OCI-LY3 (cell line): ENCODE measurements at regions not wholly inside any gene's neighbourhood (a gene's known extent, or its start where the extent isn't known, plus 50 kb on each side); places are given as distances from the start of the nearest gene placed in this dataset.

Experiments used
- H2AFZ ChIP-seq: fragments of 200-600, 300-600 bp; shearing (Covaris generic); 2 replicates; pipeline ENCODE4 v1.6.0; 2014; ENCODE audit warnings: antibody characterized with exemption, low read depth, low read length
- H3K27ac ChIP-seq: fragments of 200-600, 300-600 bp; sonication (generic); 2 replicates; pipeline ENCODE4 v1.5.1; 2014; ENCODE audit warnings: mild to moderate bottlenecking, low read length, moderate library complexity, mixed read lengths
- H3K27me3 ChIP-seq: fragments of 200-600, 300-600 bp; sonication (generic); 2 replicates; pipeline ENCODE4 v1.6.1; 2014; ENCODE audit warnings: low read depth, low read length, mixed read lengths
- H3K36me3 ChIP-seq: fragments of 200-600, 300-600 bp; sonication (generic); replicated peaks from 2 replicates; pipeline ENCODE3; 2014; ENCODE audit warnings: low read depth, low read length, mixed read lengths
- H3K4me1 ChIP-seq: fragments of 300-600, 200-600 bp; sonication (generic); 2 replicates; pipeline ENCODE4 v1.6.1; 2014; ENCODE audit warnings: low read length, mixed read lengths
- H3K4me2 ChIP-seq: fragments of 200-600, 300-600 bp; sonication (generic); 2 replicates; pipeline ENCODE4 v1.6.1; 2014; ENCODE audit warnings: low read length, mixed read lengths
- H3K4me3 ChIP-seq: fragments of 300-600, 200-600 bp; sonication (generic); 2 replicates; pipeline ENCODE4 v1.5.1; 2014; ENCODE audit warnings: antibody characterized with exemption, mild to moderate bottlenecking, low read length, moderate library complexity
- H3K79me2 ChIP-seq: fragments of 300-600, 200-600 bp; shearing (Covaris generic); 2 replicates; pipeline ENCODE4 v1.6.1; 2014; ENCODE audit warnings: mild to moderate bottlenecking, low read length, mixed read lengths
- H3K9ac ChIP-seq: fragments of 300-600, 200-600 bp; shearing (Covaris generic); 2 replicates; pipeline ENCODE4 v1.6.0; 2014; ENCODE audit warnings: mild to moderate bottlenecking, low read length, moderate library complexity
- H3K9me3 ChIP-seq: fragments of 200-600, 300-600 bp; shearing (Covaris generic); 2 replicates; pipeline ENCODE4 v1.6.1; 2014; ENCODE audit warnings: low read length, mixed read lengths; ENCODE audit not compliant: insufficient read depth
- H4K20me1 ChIP-seq: fragments of 200-600, 300-600 bp; sonication (generic); 2 replicates; pipeline ENCODE4 v1.6.1; 2016; ENCODE audit warnings: low read length, mixed read lengths; ENCODE audit not compliant: insufficient read depth
- EZH2phosphoT487 ChIP-seq: fragments of 200-600 bp; shearing (Covaris generic); IDR thresholded peaks from 2 replicates; pipeline ENCODE4 v1.6.1; 2018; ENCODE audit warnings: antibody characterized with exemption, mixed run types, low read depth
- TF ChIP-seq, protein P1 (sequence below): fragments of 200-600, 300-600 bp; sonication (generic); IDR thresholded peaks from 2 replicates; pipeline ENCODE4 v1.5.1; 2014; ENCODE audit warnings: antibody characterized with exemption, low read length, low read depth

DNA sequence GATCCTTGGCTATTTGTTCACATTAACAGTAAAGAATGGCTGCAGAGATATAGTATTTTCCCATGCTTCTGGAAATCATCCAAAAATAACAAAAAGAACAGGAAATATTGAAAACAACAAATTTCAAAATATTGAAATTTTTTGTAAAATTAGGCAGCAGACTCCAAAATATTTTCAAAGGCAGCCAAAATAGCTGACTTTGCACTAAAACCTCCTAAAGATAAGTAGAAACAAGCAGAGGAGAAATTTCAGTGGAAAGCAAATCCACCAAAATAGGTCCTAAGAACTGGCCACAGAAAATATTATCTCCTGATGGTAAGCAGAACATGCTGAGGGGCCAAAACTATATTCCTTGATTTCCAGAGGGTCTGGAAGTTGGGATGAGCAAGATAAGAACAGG lies 456.3 kb upstream of the DMAC1 start:
- Histone ChIP-seq H3K4me1 (no peaks in the 10 kb centered on the region), H4K20me1 (no peaks in the 10 kb centered on the region), H3K27me3 (no peaks in the 10 kb centered on the region), H3K27ac (no peak overlapping the region), H3K9ac (no peak overlapping the region), H3K9me3 (no peaks in the 10 kb centered on the region), H3K79me2 (no peaks in the 10 kb centered on the region), H3K36me3 (no peaks in the 10 kb centered on the region), H3K4me2 (no peak overlapping the region), H2AFZ (no peak overlapping the region), H3K4me3 (no peak overlapping the region)
- TF ChIP-seq, protein P1, sequence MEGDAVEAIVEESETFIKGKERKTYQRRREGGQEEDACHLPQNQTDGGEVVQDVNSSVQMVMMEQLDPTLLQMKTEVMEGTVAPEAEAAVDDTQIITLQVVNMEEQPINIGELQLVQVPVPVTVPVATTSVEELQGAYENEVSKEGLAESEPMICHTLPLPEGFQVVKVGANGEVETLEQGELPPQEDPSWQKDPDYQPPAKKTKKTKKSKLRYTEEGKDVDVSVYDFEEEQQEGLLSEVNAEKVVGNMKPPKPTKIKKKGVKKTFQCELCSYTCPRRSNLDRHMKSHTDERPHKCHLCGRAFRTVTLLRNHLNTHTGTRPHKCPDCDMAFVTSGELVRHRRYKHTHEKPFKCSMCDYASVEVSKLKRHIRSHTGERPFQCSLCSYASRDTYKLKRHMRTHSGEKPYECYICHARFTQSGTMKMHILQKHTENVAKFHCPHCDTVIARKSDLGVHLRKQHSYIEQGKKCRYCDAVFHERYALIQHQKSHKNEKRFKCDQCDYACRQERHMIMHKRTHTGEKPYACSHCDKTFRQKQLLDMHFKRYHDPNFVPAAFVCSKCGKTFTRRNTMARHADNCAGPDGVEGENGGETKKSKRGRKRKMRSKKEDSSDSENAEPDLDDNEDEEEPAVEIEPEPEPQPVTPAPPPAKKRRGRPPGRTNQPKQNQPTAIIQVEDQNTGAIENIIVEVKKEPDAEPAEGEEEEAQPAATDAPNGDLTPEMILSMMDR, result no peak
- no peak for TF ChIP-seq EZH2phosphoT487

DNA sequence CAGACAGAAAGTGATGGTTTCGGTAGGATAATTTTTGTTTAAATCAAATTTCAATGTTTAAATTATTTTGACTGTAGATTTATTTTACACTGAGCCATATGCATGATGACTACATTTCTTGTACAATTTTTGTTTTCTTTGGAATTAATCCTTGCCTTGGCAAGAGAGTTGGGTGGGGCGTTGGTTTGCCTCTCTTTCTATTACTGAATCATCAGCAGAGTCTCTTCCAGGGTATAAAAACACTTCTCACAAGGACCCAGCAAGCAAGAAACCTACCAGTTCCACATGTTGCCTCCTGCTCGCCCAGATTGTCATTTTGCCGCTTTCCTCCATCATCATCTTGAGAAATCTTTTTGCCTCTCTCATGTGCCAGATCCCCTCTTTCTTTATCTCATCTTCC lies 455.0 kb upstream of the DMAC1 start:
- Histone ChIP-seq H3K4me1 (no peaks in the 10 kb centered on the region), H3K27me3 (no peaks in the 10 kb centered on the region), H3K9ac (no peak overlapping the region), H3K4me3 (no peak overlapping the region), H2AFZ (no peak overlapping the region), H3K9me3 (no peaks in the 10 kb centered on the region), H3K4me2 (no peak overlapping the region), H4K20me1 (no peaks in the 10 kb centered on the region), H3K79me2 (no peaks in the 10 kb centered on the region), H3K36me3 (no peaks in the 10 kb centered on the region), H3K27ac (no peak overlapping the region)
- TF ChIP-seq, protein P1, result no peak
- TF ChIP-seq EZH2phosphoT487, result no peak

DNA sequence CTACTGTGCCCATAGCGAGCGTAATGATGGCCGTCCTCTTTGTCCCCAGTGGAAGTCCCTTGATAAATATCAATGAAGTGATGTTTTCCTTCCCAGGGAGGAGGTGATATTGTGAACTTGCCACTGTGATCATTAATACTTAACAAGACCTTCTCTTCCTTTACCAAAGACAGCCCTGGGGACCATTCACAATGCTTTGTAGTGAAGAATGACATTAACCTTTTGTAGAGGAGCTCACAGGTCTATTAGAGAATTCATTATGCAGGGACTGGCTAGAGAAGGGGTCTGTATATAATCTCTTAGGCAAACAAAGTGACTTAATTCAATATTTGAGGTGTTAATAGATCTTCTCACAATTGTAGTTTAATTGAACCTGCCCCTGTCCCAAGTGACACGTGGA lies 452.9 kb upstream of the DMAC1 start:
- Histone ChIP-seq H3K9me3 (no peaks in the 10 kb centered on the region), H3K4me3 (no peak overlapping the region), H3K27me3 (no peaks in the 10 kb centered on the region), H4K20me1 (no peaks in the 10 kb centered on the region), H2AFZ (no peak overlapping the region), H3K27ac (no peak overlapping the region), H3K36me3 (no peaks in the 10 kb centered on the region), H3K4me2 (no peak overlapping the region), H3K79me2 (no peaks in the 10 kb centered on the region), H3K4me1 (no peaks in the 10 kb centered on the region), H3K9ac (no peak overlapping the region)
- TF ChIP-seq, protein P1, result no peak
- TF ChIP-seq EZH2phosphoT487, result no peak

DNA sequence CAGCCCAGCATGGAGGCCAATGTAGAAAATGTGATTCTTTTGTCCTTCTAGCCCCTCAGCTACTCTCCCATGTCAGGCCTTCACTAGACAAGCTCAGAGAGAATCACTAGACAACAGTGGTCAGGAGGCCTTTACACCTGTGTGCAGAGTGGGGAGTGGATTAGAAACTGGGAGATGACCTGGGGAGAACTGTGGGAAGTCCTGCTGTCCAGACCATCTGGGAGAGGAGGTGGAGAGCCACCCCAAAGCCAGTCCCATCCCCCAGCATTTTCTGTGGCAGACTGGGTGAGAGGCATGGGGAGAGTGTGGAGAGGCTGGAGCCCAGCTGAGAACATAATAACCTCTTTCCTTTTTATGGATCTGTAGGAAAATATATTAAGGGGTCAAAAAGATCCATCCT lies 452.0 kb upstream of the DMAC1 start:
- no peak overlapping the region for H2AFZ ChIP-seq

More for the DNA sequence above, 452.0 kb upstream of the DMAC1 start:
- H3K4me2 ChIP-seq, result no peak overlapping the region
- no peak overlapping the region for H3K9ac ChIP-seq
- H3K79me2 ChIP-seq, result no peaks in the 10 kb centered on the region
- no peak for TF ChIP-seq EZH2phosphoT487
- TF ChIP-seq, protein P1, result no peak
- no peaks in the 10 kb centered on the region for H3K9me3 ChIP-seq
- no peaks in the 10 kb centered on the region for H4K20me1 ChIP-seq
- H3K27ac ChIP-seq, result no peak overlapping the region
- H3K27me3 ChIP-seq, result no peaks in the 10 kb centered on the region
- no peaks in the 10 kb centered on the region for H3K36me3 ChIP-seq
- H3K4me3 ChIP-seq, result no peak overlapping the region
- no peaks in the 10 kb centered on the region for H3K4me1 ChIP-seq
